ENCODE measurements at regions not wholly inside any gene's neighbourhood (a gene's known extent, or its start where the extent isn't known, plus 50 kb on each side); places are given as distances from the start of the nearest gene placed in this dataset.

DNA sequence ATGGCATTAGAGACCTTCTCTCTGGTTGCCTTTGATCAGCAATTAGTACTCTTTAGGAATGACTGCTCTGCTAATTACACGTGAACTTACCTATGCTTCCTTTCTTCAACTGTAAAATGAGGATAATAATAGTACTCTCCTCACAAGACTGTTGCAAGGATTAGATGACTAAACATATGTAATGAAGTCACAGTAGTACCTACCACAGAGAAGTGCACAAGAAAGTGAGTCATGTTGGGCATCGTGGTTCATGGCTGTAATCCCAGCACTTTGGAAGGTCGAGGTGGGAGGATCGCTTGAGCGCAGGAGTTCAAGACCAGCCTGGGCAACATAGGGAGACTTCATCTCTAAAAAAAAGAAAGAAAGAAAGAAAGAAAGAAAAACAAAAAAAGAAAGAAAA lies 68.1 kb upstream of the AK4 start (continued):
- TF ChIP-seq GTF2F1 (IDR thresholded peaks at IDR 0.05; ENCODE audit: borderline replicate concordance, low read depth, low read length), result no peak
- TF ChIP-seq MAFK (IDR thresholded peaks at IDR 0.05; ENCODE audit: low read depth, low read length), result no peak
- TF ChIP-seq SAP30 (IDR thresholded peaks at IDR 0.05; ENCODE audit: insufficient read depth, insufficient replicate concordance, low read length), result no peak
- TF ChIP-seq E2F6 (IDR thresholded peaks at IDR 0.05), result no peak
- no peak for TF ChIP-seq KDM4A (IDR thresholded peaks at IDR 0.05; ENCODE audit: low read depth, low read length, severe bottlenecking)
- no peak for TF ChIP-seq SP2 (IDR thresholded peaks at IDR 0.05; ENCODE audit: low read length)

Data from H1 (cell line).